ENCODE measurements at regions not wholly inside any gene's neighbourhood (a gene's known extent, or its start where the extent isn't known, plus 50 kb on each side); places are given as distances from the start of the nearest gene placed in this dataset.

GRCh38 chr1:232555494-232556210 lies 74.3 kb downstream of the SIPA1L2 start:
- DNase-seq = no peak
- Histone ChIP-seq H3K27ac (no peak overlapping the region), H3K4me3 (no peak overlapping the region), H3K9me3 (no peaks in the 10 kb centered on the region), H3K36me3 (peaks cover 0 to 9% (median 0%) of the 10 kb centered on the region in 3 donors), H3K4me1 (peaks cover 0 to 49% (median 9%) of the 10 kb centered on the region in 3 donors), H3K27me3 (no peaks in the 10 kb centered on the region)
- TF ChIP-seq POLR2A (IDR thresholded peaks at IDR 0.05) (no peak), CTCF (IDR thresholded peaks at IDR 0.05) (no peak)
- intact Hi-C loops (cut with DNase I) = no loop called here
- 74 to 89% methylated on average over 2 of the region's 2 CpGs for WGBS, 2 donors

GRCh38 chr1:232554409-232554808 lies 75.5 kb downstream of the SIPA1L2 start:
- Histone ChIP-seq H3K4me1 (peaks cover 0 to 49% (median 9%) of the 10 kb centered on the region in 3 donors), H3K9me3 (no peaks in the 10 kb centered on the region), H3K36me3 (peaks cover 0 to 5% (median 0%) of the 10 kb centered on the region in 3 donors), H3K27me3 (no peaks in the 10 kb centered on the region), H3K4me3 (no peak overlapping the region), H3K27ac (peak overlapping the region in 2 of 4 donors; percentile 16 to 29)
- WGBS, 2 donors = 51 to 62% methylated on average over 6 of the region's 6 CpGs
- no peak for TF ChIP-seq POLR2A (IDR thresholded peaks at IDR 0.05)
- TF ChIP-seq CTCF (IDR thresholded peaks at IDR 0.05) = no peak
- DNase-seq = no peak
- intact Hi-C loops (cut with DNase I) = no loop called here

DNA sequence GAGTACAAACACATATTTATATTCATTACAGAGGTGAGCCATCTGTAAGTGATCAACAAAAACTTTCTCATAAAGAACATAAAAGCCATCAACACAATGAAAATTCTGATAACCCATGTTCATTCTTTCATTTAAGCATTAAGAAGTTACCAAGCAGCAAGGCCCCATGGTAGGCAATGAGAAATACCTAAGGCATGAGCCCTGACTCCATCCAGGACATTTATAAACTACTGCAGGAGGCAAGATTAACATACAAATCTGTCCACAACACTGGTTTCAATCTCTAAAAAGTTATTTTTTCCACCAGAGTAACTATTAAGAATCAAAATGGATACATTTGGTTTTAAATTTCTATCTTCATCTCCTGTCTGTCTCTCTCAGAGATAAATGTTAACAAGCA lies 76.1 kb downstream of the SIPA1L2 start:
- Histone ChIP-seq H3K36me3 (peaks cover 0 to 5% (median 0%) of the 10 kb centered on the region in 3 donors), H3K27me3 (no peaks in the 10 kb centered on the region), H3K27ac (peak overlapping the region in 3 of 4 donors; percentile 5 to 29 (median 16)), H3K9me3 (no peaks in the 10 kb centered on the region), H3K4me1 (peaks cover 0 to 47% (median 7%) of the 10 kb centered on the region in 3 donors), H3K4me3 (no peak overlapping the region)
- no peak for DNase-seq
- TF ChIP-seq CTCF (IDR thresholded peaks at IDR 0.05) (no peak), POLR2A (IDR thresholded peaks at IDR 0.05) (no peak)
- intact Hi-C loops (cut with DNase I) = no loop called here

DNA sequence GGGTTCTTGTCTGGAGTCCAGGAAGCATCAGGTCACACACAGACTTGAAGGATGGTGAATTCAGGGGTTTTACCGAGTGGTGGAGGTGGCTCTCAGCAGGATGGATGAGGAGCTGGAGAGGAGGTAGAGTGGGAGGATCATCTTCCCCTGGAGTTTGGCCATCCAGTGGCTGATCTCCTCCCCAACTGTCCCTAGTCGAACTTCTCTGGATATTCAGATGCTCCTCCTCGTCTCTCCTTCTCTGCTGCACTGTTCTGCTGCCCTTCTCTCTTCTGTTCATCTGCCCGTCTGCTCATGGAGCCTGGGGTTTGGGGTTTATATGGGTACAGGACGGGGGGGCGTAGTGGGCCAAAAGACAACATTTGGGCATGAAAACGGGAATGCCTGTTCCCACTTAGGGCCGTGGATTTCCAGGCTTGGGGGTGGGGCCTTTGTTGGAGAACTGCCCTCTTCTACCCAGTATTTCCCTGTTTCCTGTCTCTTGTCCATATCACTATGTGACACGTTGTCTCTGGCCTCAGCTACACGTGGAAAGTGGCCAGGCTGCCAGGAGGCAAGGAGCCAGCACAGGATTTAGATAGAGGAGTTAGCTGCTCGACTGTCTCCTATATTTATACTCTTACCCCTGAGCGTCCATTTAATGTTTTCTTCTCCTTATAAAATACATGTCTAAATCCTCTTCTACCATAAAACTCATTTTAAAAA lies 76.7 kb downstream of the SIPA1L2 start:
- intact Hi-C loops (cut with DNase I) = no loop called here

More for the DNA sequence above, 76.7 kb downstream of the SIPA1L2 start:
- H3K27me3 ChIP-seq = no peaks in the 10 kb centered on the region
- H3K4me1 ChIP-seq = peaks cover 0 to 52% (median 7%) of the 10 kb centered on the region in 3 donors
- 49 to 55% methylated on average over 7 to 12 of the region's 12 CpGs for WGBS, 2 donors
- TF ChIP-seq CTCF (IDR thresholded peaks at IDR 0.05) = no peak
- H3K27ac ChIP-seq = peak overlapping the region in 2 of 4 donors; percentile 16 to 29
- peaks cover 0 to 5% (median 0%) of the 10 kb centered on the region in 3 donors for H3K36me3 ChIP-seq
- no peaks in the 10 kb centered on the region for H3K9me3 ChIP-seq
- no peak overlapping the region for H3K4me3 ChIP-seq
- no peak for DNase-seq
